K562 (cell line): ENCODE measurements at regions not wholly inside any gene's neighbourhood (a gene's known extent, or its start where the extent isn't known, plus 50 kb on each side); places are given as distances from the start of the nearest gene placed in this dataset.

Source experiments
- ATAC-seq: fragments of 200-7000 bp; cut with Tn5 transposase; 3 replicates; pipeline ENCODE4 v1.9.1; 2020; ENCODE audit warnings: moderate library complexity
- BruUV-seq: library from RNA; stranded (reverse); fragments of 400-500 nt; replicated peaks from 2 replicates; lab custom pipeline; 2021; lab: Mats Ljungman, UMichigan
- CTCF ChIA-PET: fragments of 300-600 bp; formaldehyde crosslinking; extraction: SDS; loops from one replicate; lab custom pipeline; 2021; ENCODE audit warnings: low intra/inter-chr PET ratio; lab: Yijun Ruan, JAX
- POLR2A ChIA-PET: fragments of 300-600, 350-650 bp; sonication (Branson Sonifier 250); formaldehyde crosslinking; extraction: SDS; loops from one replicate; lab custom pipeline; 2021; ENCODE audit warnings: antibody characterized with exemption, inconsistent platforms; lab: Yijun Ruan, JAX
- DNase-seq, 4 experiments: peaks; one replicate each; pipeline versions ENCODE4 v3.0.0 to v3.0.0-alpha.2; 2011 to 2018; ENCODE audit warnings: low spot score in 3 of 4, mixed read lengths in 3 of 4; ENCODE audit errors: extremely low read depth in 1 of 4
- FAIRE-seq: peaks from 2 replicates; lab custom pipeline; 2011; peaks lifted over from hg19 to GRCh38; lab: Jason Lieb, UNC
- H2AFZ ChIP-seq: 2 replicates; pipeline ENCODE4 v1.6.0; 2011; ENCODE audit warnings: low read depth, low read length, control low read depth, inconsistent platforms
- H3K27ac ChIP-seq: fragments of 200-600 bp; 3 replicates; pipeline ENCODE4 v1.8.0; 2011; ENCODE audit warnings: low read depth, mild to moderate bottlenecking, control low read depth, inconsistent platforms, low read length, moderate library complexity, mixed read lengths; ENCODE audit errors: extremely low read depth
- H3K27me3 ChIP-seq, 2 experiments: fragments of 300-600 bp in 1 of 2; 2 replicates in 1 of 2; 3 replicates in 1 of 2; pipeline versions ENCODE4 v1.6.0 to v1.8.0; 2011; ENCODE audit warnings: inconsistent platforms in 2 of 2, low read length in 2 of 2, mild to moderate bottlenecking in 1 of 2, mixed read lengths in 1 of 2, moderate library complexity in 1 of 2; ENCODE audit not compliant: control insufficient read depth in 2 of 2, insufficient read depth in 2 of 2
- H3K36me3 ChIP-seq: fragments of 300-600 bp; 3 replicates; pipeline ENCODE4 v1.8.0; 2011; ENCODE audit warnings: mild to moderate bottlenecking, low read length, inconsistent platforms; ENCODE audit not compliant: control insufficient read depth, insufficient read depth
- H3K4me1 ChIP-seq, 2 experiments: fragments of 200-600 bp in 1 of 2; replicated peaks in 1 of 2; 2 replicates in 1 of 2; 3 replicates in 1 of 2; pipeline versions ENCODE4 v1.5.1 to v1.8.0; 2011; ENCODE audit warnings: inconsistent platforms in 2 of 2, low read length in 2 of 2, mild to moderate bottlenecking in 1 of 2, mixed read lengths in 1 of 2, moderate library complexity in 1 of 2; ENCODE audit not compliant: control insufficient read depth in 2 of 2, insufficient read depth in 2 of 2
- H3K4me2 ChIP-seq: 2 replicates; pipeline ENCODE4 v1.6.1; 2011; ENCODE audit warnings: low read length, control low read depth, inconsistent platforms, mixed read lengths; ENCODE audit not compliant: insufficient read depth
- H3K4me3 ChIP-seq: fragments of 200-600 bp; sonication (generic), shearing (Covaris generic); 2 replicates; pipeline ENCODE4 v1.5.1; 2016; ENCODE audit warnings: control low read depth, inconsistent platforms
- H3K79me2 ChIP-seq: fragments of 200-600 bp; 3 replicates; pipeline ENCODE4 v1.8.0; 2011; ENCODE audit warnings: low read length, inconsistent platforms; ENCODE audit not compliant: control insufficient read depth, insufficient read depth
- H3K9ac ChIP-seq, 2 experiments: 2 replicates each; pipeline versions ENCODE4 v1.6.0 to v1.6.1; 2011; ENCODE audit warnings: low read depth in 2 of 2, low read length in 2 of 2, control low read depth in 1 of 2, inconsistent platforms in 1 of 2, mild to moderate bottlenecking in 1 of 2, mixed read lengths in 1 of 2; ENCODE audit not compliant: insufficient read depth in 1 of 2
- H3K9me1 ChIP-seq: one replicate; pipeline ENCODE4 v1.6.0; 2011; ENCODE audit warnings: inconsistent platforms, mild to moderate bottlenecking, low read length, moderate library complexity; ENCODE audit not compliant: control insufficient read depth, insufficient read depth
- H3K9me3 ChIP-seq: replicated peaks from 2 replicates; pipeline ENCODE4 v1.5.1; 2011; ENCODE audit warnings: low read depth, low read length, inconsistent platforms; ENCODE audit not compliant: control insufficient read depth, insufficient read depth
- H4K20me1 ChIP-seq: replicated peaks from 2 replicates; pipeline ENCODE4 v1.6.1; 2011; ENCODE audit warnings: low read length, inconsistent platforms, mixed read lengths; ENCODE audit not compliant: control insufficient read depth, insufficient read depth
- COPS2 ChIP-seq: fragments of 450-650 bp; conservative IDR thresholded peaks from 2 replicates; pipeline ENCODE4 v1.6.1; 2016; ENCODE audit warnings: mild to moderate bottlenecking, moderate library complexity
- KAT2B ChIP-seq: IDR thresholded peaks from one replicate; pipeline ENCODE4 v1.6.1; 2012; ENCODE audit warnings: low read depth, mild to moderate bottlenecking, control low read depth, inconsistent platforms, low read length, moderate library complexity
- SIN3B ChIP-seq: fragments of 450-650 bp; IDR thresholded peaks from 2 replicates; pipeline ENCODE4 v1.6.1; 2017; ENCODE audit warnings: low read depth, mild to moderate bottlenecking, moderate library complexity
- ZKSCAN3 ChIP-seq: fragments of 250-450 bp; sonication (Bioruptor Pico); IDR thresholded peaks from 2 replicates; pipeline ENCODE4 v1.4.0; 2020
- WGBS: fragments of 100-300 bp; shearing (Covaris generic); methylation state at CpG from one replicate; pipeline ENCODE4 v1.1.6; 2016; ENCODE audit warnings: low coverage, mixed read lengths; ENCODE audit not compliant: insufficient coverage; ENCODE audit errors: missing lambda C conversion rate; 5-methylcytosine and 5-hydroxymethylcytosine counted together
- in situ Hi-C: fragments of 300-500 bp; cut with MboI; formaldehyde crosslinking; loops from 4 replicates; pipeline ENCODE4 v1.15.0; 2018; ENCODE audit warnings: inconsistent platforms, mixed read lengths
- intact Hi-C: fragments of 100-400 bp; cut with micrococcal nuclease; formaldehyde crosslinking; loops from 2 replicates; pipeline ENCODE4 v1.14.2; 2022

DNA sequence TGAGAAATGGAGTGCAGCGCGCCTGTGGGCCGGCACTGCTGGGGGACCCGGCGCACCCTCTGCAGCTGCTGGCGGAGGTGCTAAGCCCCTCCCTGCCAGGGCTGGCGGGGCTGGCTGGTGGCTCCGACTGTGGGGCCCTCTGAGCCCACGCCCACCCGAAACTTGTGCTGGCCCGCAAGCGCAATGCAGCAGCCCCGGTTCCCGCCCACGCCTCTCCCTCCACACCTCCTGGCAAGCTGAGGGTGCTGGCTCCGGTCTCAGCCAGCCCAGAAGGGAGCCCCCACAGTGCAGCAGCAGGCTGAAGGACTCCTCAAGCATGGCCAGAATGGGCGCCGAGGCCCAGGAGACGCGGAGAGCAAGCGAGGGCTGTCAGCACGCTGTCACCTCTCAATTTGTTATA lies 1063.0 kb upstream of the AUTS2 start:
- ChIA-PET POLR2A (no interaction called here), CTCF (no interaction called here)
- Histone ChIP-seq H3K9me1 (no peaks in the 10 kb centered on the region), H3K27ac (no peak overlapping the region), H3K27me3 (no peaks in the 10 kb centered on the region), H3K9me3 (no peaks in the 10 kb centered on the region), H3K4me1 (peaks cover 0 to 3% of the 10 kb centered on the region in 2 experiments; a peak in 1 of 5 replicates), H3K36me3 (no peaks in the 10 kb centered on the region), H2AFZ (no peak overlapping the region), H3K4me2 (no peak overlapping the region), H3K4me3 (no peak overlapping the region), H3K9ac (no peak overlapping the region), H3K79me2 (no peaks in the 10 kb centered on the region), H4K20me1 (no peaks in the 10 kb centered on the region)
- TF ChIP-seq KAT2B (no peak), COPS2 (no peak)
- FAIRE-seq (no peak), ATAC-seq (no peak), DNase-seq (no peak)
- intact Hi-C loops: no loop called here
- in situ Hi-C loops: no loop called here
- WGBS: 1% methylated on average over 21 of the region's 22 CpGs
- no TSS peak for BruUV-seq

- CTCF ChIA-PET: no interaction called here
- no peak overlapping the region for H3K27ac ChIP-seq
- H3K4me2 ChIP-seq: no peak overlapping the region
- H3K79me2 ChIP-seq: no peaks in the 10 kb centered on the region
- no peak overlapping the region for H3K9ac ChIP-seq
- H3K4me1 ChIP-seq: peaks cover 0 to 3% of the 10 kb centered on the region in 2 experiments; a peak in 1 of 5 replicates
- no peaks in the 10 kb centered on the region for H4K20me1 ChIP-seq
- H3K9me3 ChIP-seq: no peaks in the 10 kb centered on the region
- H2AFZ ChIP-seq: no peak overlapping the region
- no peaks in the 10 kb centered on the region for H3K27me3 ChIP-seq
- POLR2A ChIA-PET: no interaction called here
- intact Hi-C loops (no loop called here), in situ Hi-C loops (no loop called here)
- FAIRE-seq (no peak), DNase-seq (no peak), ATAC-seq (no peak)
- no peaks in the 10 kb centered on the region for H3K36me3 ChIP-seq
- no TSS peak for BruUV-seq
- WGBS: 0% methylated on average over 6 of the region's 6 CpGs
- H3K4me3 ChIP-seq: no peak overlapping the region
- H3K9me1 ChIP-seq: no peaks in the 10 kb centered on the region
- TF ChIP-seq ZKSCAN3 (CRISPR knock-in tag) (no peak), SIN3B (no peak)
Measured at GRCh38 chr7:68537051-68537773, 1061.1 kb upstream of the AUTS2 start.
